8988T (cell line): ENCODE measurements at regions not wholly inside any gene's neighbourhood (a gene's known extent, or its start where the extent isn't known, plus 50 kb on each side); places are given as distances from the start of the nearest gene placed in this dataset.
"Not testable (repeated sequence)": the region's sequence is repeated elsewhere in the genome, so short reads cannot be mapped to it uniquely, and the experiment has no call there.

Experiments used
- DNase-seq: peaks from one replicate; pipeline ENCODE4 v3.0.0; 2011

DNA sequence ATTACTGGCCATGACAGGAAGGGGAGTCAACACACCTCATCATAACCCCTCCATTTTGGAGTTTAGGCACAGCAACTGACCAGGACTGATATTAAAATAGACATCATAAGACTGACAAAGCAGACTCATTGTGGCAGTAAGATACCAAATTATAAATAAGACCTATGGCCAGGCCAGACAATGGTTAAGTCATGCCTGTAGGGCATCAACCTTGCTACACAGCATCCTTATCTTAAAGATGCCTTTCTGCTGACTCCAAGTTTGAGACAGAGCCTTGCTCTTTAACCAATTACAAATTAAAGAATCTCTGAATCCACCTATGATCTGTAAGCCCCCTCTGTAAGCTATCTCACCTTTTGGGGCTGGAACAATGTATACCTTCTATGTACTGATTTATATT, 65.5 kb downstream of the VCX2 start:
- no peak for DNase-seq

DNA sequence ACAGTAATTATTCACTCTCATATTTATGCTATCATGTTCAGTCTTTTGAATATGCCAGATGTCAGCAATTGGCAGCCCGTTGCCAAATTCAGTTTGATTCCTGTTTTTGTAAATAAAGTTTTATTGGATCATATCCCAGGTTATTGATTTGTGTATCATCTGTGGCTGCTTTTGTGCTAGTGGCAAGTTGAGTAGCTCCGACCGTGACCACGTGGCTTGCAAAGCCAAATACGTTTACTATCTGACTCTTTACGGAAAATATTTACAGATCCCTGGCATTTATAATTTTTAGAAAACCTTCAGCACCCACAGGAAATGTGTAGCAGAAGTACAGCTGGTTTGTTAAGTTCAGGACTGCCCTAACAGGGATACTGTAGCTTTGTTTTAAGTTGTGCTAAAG, 67.4 kb downstream of the VCX2 start:
- DNase-seq: no peak

DNA sequence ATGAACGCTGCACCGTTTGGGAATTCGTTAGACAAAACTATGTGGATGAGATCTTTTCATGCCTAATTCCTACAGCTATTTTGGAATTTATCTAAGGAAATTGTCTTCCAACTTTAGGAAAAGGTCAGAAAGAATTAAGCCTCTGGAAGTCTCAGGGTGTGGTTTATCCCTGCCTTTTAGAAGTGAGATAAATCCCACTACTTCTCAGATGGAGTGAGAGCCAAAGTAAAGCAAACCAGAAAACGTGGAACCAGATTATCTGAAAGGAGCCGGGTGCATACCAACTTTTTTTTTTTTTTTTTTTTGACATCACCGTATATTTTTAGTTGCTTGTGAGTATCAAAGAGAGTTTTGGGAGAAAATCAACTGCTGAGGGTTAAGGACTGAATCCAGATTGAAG, 79.6 kb downstream of the VCX2 start:
- DNase-seq: no peak

DNA sequence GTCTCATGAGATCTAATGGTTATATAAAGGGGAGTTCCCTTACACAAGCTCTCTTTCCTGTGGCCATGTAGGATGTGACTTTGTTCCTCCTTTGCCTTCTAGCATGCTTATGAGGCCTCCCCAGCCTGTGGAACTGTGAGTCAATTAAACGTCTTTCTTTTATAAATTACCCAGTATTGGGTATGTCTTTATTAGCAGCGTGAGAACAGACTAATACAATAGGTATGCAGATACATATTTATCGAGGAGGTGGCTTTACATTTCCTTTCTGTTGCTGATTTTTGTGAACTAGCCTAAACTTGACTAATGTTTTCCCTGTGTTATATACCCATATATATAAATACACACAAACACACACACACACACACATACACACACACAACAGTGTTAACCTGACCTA, 80.2 kb downstream of the VCX2 start:
- no peak for DNase-seq

DNA sequence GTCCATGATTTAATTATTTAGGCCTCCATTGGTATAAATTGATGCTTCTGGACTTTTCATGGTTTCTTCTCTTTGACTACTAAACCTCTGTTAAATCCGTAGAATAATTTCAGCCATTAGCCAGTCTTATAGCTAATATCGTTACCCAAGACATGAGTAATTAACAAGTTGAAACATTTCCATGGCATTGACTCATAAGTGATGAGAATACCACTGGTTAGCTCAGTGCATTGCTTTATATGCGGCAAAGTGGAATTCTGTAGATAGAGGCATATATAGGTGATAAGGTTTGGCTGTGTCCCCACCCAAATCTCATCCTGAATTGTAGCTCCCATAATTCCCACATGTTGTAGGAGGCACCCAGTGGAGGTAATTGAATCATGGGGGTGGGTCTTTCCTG, 80.6 kb downstream of the VCX2 start:
- DNase-seq: no peak

DNA sequence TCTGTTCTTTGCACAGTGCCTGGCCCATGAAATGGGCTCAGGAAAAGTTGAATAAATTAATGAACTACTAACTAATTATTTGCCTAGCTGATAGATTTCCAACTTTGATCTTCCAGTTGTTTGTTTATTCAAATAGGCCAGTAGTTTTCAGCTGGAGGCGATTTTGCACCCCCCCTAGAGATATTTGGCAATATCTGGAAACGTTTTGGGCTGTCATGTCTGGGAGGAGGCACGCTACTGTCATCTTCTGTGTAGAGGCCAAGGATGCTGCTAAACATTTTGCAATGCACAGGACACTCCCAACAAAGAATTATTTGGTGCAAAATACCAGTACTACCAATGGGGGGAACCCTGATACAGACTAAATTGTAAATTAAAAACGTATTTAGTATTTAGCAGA, 81.9 kb downstream of the VCX2 start:
- no peak for DNase-seq

DNA sequence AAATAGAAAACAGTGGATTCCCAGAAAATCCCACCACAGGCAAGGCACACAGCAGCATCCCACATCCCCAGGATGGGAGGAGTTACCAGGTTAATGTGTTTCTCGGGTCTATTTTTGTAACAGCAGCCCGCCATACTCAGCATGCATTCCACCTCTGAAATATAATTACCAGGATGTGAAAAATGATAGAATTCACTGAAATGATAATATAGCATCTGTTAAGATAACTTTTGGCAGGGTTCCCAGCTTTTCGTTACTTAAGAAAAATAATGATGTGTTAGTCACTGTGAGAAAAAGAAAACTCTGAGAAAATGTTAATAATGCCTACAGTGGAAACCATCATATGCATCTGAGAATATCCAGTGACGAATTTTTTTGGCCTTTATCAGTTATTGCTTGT, 87.1 kb downstream of the VCX2 start:
- DNase-seq: no peak

DNA sequence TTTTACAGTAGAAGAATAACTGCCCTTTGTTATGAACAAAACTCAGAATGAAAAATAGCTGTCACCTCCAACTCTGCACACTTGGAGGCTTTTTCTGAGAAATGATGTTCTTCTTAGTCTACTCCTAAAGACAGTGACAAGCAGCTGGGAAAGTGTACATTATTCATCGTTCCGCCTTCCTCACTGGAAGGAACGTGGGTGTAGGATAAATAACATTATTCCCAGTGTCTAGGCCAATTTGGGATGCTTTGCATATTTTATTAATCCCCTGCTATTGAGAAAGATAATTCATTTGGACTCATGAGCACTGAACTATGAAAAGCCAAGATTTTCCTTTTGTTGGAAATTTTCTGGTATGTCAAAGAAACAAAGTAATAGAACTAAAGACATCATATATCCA, 87.8 kb downstream of the VCX2 start:
- DNase-seq: no peak

DNA sequence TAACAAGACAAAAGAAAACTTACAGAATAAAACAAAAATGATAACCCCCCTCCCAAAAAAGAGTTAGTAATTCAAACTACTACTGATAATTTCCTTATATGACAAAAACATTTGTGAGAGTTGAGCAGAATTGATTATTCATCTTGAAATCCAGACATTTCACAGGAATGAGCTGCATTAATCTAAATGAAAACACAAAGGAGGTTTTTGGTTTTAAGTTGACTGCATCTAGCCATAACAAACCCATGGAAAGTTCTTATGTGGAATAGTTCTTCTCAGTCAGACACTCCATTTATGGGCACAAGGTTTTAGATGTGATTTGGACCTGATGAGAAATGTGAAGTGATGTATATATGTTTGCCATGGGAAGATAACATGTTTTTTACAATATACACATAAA, 95.4 kb downstream of the VCX2 start:
- DNase-seq: no peak

DNA sequence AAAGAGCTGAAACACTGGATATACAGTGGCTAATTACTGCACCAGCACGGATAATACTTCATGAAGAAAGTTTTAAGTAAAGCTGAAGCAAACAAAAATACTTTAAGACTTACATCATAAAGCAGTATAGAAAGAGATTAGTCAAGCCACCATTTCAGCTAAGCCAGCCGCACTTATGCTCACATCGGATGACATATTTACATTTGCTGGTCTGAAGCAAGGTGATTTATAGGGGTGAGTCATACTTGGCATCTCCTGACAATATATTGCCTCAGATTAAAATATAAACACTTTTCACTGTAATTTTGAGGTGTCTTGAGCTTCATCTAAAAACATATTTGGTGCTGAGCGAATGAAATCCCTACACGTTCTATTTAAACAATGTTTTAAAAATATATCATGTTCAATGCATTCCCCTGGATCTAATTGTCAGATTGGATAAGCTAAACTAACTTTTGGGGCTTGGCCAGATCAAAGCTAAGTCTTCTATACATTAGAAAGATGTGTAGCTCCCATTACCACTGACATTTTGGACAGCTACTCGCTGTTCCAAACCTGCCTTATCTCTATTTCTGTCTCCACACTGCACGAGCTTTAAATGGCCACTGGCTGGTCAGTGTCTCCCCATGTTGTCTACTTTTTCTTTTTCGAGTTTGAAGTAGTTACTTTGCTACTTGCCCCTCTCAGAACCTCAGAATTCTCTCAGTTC, 103.2 kb downstream of the VCX2 start:
- DNase-seq: peak; percentile 14

GRCh38 chrX:8052909-8053308, 118.2 kb downstream of the VCX2 start:
- DNase-seq: no peak

GRCh38 chrX:8049827-8050226, 121.2 kb downstream of the VCX2 start:
- DNase-seq: no peak

DNA sequence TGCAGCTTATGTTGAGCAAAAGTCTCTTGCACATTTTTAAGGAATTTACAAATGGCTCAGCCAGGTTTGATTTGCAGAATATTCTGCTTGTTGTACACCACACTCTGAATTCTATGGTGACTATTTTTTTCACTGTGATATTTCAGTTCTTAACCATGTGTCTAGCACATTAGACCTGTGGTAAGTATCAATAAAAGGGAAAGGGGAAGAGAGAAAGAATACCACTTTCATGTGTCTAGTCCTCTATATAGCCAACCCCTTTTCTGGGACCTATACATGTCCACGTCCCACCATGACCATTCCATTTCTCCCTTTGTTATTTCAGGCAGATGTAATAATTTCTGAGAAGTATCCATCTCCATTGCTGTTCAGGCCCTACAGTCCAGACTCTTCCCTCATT, 121.3 kb upstream of the PNPLA4 start:
- DNase-seq: no peak

DNA sequence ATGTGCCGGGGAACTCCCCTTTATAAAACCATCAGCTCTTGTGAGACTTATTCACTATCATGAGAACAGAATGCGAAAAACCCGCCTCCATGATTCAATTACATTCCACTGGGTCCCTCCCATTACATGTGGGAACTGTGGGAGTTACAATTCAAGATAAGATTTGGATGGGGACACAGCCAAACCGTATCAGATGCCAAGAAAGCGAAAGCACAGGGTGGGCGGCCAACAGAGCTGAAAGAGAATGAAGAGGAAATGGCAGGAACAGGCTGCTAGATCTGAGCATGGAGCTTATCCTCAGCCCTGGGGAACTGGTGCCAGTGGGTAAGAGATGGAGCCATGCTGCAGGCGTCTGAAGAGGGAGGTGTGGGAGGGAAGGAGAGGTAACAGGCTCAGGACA, 117.7 kb upstream of the PNPLA4 start:
- DNase-seq: no peak

GRCh38 chrX:8043546-8043945, 116.3 kb upstream of the PNPLA4 start:
- no peak for DNase-seq

DNA sequence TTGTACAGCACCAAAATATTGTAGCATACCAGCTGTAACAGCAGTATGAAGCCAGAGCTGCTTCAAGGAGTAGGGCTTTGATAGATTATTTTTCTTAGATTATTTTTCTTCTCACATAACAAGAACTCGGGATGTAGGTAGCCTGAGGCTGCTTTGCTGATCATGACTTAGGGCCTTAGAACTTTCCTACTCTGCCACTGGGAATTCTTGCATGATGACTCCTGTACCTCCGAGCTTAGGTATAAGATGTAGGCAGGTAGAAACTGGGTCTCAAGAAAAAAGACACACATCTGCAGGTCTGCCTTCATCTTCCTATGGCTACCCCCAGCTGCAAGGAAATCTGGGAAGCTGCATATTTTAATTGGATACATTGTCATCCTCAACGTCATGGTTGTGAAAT, 115.9 kb upstream of the PNPLA4 start:
- DNase-seq: no peak

- no peak for DNase-seq
These were observed 115.1 kb upstream of the PNPLA4 start for GRCh38 chrX:8042304-8042703.

DNA sequence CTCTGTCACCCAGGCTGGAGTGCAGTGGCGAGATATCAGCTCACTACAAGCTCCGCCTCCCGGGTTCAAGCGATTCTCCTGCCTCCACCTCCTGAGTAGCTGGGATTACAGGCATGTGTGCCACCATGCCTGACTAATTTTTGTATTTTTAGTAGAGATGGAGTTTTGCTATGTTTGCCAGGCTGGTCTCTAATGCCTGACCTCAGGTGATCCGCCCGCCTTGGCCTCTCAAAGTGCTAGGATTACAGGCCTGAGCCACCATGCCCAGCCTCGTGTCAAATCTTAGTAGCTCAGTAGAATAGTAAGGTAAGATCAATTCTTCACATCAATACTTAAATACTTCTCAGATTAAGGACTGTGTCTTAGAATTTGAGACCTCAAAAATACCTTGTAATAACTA, 112.5 kb upstream of the PNPLA4 start:
- DNase-seq: not testable (repeated sequence)

DNA sequence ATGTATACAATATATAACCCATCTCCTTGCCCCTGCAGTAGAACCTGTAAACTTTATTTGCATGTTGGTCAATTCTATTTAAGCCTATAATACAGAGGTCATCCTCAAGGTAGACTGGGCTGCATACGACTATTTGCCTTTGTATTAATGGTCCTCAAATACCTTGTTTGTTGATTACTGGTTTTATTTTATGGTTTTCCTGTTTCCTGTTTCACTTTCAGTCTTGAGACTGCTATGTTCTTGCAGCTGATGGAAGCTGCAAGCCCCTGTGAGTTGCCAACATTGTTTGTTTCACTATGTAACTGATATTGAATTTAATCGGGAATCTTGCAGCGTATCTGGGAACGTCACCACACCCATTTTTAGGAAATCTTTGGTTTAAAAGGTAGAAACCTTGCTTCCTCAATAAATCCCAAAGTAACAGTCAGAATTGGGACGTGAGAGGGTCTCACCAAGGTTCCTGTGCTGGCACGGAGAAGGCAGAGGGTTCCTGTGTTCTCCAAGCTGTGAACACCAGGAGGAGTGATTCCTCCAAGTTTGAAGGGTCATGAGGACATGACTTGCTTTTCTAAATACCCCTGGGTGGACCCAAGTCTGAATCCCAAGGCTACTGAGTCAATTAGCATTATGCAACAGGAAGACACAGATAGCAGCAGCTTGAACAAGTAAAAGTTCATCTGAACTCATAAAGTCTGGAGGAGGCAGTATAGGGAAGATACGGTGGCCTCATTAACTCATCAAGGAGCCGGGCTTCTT, 110.6 kb upstream of the PNPLA4 start:
- no peak for DNase-seq

DNA sequence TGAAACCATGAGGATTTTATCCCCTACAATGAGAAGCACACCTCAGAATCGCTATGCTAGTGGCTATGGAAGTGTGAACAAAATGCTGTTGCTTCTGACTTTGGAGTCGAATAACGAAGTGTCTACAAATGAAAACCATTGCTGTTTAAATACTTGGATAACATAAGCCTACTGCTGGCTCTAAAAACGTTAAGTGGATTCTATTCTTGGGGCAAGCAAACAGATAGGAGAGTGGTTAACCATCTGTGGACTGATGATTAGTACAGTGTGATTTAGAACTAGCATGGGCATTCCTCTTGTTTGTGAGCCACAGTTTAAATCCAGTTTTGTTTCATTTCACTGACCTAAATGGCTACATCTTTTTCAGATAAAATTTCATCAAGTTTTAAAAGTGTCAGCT, 109.7 kb upstream of the PNPLA4 start:
- DNase-seq: no peak

GRCh38 chrX:8034058-8034457, 106.8 kb upstream of the PNPLA4 start:
- no peak for DNase-seq

- no peak for DNase-seq
These were observed 106.0 kb upstream of the PNPLA4 start for GRCh38 chrX:8033175-8033574.

DNA sequence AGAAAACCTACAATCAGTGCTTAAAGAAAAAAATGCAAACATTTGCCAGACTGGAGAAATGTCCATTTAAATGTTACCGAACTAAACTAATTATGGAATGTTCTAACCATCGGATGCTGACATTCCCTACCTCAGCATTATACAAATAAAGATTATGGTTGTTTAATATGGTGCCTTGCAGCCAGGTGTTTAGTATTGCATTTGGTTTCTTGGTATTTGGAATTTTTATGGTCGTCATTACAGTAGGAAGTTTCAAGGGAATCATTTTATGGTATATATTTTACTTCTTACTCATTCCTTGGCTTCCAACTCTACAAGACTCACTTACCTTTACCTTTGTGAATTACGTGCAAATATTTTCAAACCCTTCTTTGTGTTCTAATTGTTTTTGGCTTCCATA, 103.1 kb upstream of the PNPLA4 start:
- no peak for DNase-seq

DNA sequence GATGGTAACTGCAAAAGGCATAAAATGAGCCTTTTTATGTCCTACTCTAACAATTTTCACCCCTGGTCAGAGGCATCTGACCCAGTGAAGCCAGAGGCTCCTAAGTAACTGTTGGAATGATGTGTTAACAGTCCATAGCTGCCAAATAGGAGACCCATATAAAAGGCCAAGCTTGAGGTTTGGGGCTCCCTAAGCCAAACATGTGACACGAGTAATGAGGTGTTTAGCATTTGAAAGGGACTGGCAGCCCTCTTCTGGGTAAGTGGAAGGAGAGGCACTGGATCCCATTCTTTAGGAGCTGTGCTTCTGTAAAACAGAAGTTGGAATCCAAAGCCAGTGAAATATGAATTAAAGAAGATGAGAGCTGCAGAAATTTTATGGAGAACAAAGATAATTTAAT, 100.6 kb upstream of the PNPLA4 start:
- no peak for DNase-seq

DNA sequence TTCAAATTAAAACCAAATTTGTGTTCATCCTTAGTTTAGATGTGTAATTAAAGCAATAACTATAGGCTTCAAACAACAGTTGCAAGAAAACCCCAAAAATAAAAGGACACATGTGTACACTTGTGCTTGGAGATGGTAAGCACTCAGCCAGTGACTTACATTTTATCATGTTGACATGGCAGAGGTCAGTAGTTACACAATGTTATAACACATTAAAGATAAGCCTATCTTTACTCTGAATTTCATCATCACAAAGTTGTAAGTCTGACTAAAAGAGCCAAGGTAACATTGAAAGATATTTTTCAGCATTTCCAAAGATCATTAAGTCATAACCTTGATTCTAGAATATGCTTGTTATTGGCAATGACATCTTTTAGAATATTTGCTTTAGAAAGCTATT, 98.5 kb upstream of the PNPLA4 start:
- DNase-seq: no peak
